ENCODE measurements at regions not wholly inside any gene's neighbourhood (a gene's known extent, or its start where the extent isn't known, plus 50 kb on each side); places are given as distances from the start of the nearest gene placed in this dataset.

DNA sequence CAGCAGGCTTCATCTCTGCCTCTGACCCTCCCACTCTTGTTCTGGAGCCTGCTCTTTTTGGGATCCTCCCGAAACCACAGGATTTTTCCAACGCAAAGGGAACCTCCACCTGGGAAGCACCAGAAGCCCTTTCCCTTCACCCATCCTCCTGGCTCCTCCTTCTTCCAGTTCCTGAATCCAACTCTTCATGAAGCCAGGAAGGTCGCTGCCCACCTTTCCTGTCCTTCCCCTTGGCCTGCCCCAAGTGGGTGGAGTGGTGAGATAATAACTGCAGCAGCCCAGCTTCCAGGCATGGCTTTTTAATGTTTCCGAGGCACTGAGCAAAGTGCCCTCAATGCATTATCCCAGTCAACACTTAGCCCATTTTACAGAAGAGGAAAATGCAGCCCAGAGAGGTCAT, 70.8 kb upstream of the EEPD1 start:
- TF ChIP-seq CTCF (IDR thresholded peaks at IDR 0.05) = no peak
- no peak for TF ChIP-seq POLR2A (IDR thresholded peaks at IDR 0.05)

All from Peyer's patch (tissue), 4 donors.